GM19328 (cell line): ENCODE measurements at regions not wholly inside any gene's neighbourhood (a gene's known extent, or its start where the extent isn't known, plus 50 kb on each side); places are given as distances from the start of the nearest gene placed in this dataset.

Experiments used
- ATAC-seq: cut with Tn5 transposase; IDR thresholded peaks from one replicate; pipeline ENCODE4 v1.9.1; 2021; ENCODE audit warnings: mild to moderate bottlenecking, moderate library complexity; ENCODE audit not compliant: unreplicated experiment

DNA sequence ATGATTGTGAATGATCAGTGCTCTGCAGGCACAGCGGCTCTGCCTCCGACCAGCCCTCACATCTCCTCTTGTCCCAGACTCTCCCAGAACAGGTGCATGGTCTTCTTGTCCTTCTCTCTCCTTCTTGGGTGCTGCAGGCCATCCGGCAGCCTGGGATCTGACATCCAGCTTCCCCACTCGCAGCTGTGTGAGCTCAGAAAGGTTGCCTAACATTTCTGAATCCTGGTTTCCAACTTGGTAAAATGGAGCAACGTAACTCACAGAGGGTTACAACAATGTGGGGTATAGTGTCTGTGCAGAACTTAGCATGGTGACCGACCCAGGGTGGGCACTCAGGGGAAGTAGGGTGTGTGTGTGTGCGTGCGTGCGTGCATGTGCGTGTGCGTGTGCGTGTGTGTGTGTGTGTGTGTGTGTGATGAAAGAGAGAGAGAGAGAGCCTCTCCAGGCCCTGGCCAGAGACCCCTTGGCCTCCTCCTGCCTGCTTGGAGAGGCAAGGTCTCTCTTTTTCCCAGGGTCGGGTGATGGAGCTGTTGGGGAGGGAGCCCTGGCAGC lies 110.1 kb downstream of the SNX5 start:
- no peak for ATAC-seq

DNA sequence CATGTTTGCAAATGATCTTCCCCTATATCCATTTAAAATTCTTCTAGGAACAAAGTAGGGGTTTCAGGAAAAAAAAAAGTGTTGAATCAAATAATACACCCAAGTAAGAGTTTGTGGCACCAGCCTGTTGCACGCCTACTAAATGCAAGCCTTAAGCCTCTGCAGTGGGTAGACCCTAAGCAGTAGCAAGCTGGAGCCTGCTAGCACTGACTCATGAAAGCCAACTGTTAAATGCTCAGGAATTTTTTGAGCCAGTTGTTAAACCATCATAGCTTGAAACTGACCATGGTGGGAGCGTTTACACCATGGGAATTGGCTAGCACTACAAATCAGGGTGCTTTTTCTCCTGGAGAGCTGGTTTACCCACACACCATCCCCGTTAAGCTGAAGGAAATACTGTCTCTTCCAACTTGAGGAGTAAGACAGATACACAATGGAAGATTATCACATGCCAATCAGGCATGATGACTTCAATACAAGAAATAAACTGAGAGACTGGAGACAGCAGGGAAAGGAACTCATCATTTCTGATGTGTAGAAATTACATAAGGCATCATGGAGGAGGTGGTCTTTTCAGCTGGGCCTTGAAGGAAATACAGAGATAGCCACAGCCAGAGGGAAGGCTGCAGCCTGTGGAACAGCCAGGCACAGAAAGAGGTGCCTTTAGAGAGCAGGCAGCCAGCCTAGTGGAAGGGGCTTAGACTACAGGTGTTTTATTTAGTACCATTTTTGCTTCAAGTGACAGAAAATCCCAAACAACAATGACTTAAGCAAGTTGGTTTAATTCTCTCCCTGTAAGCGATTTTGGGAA lies 110.8 kb downstream of the SNX5 start:
- no peak for ATAC-seq

DNA sequence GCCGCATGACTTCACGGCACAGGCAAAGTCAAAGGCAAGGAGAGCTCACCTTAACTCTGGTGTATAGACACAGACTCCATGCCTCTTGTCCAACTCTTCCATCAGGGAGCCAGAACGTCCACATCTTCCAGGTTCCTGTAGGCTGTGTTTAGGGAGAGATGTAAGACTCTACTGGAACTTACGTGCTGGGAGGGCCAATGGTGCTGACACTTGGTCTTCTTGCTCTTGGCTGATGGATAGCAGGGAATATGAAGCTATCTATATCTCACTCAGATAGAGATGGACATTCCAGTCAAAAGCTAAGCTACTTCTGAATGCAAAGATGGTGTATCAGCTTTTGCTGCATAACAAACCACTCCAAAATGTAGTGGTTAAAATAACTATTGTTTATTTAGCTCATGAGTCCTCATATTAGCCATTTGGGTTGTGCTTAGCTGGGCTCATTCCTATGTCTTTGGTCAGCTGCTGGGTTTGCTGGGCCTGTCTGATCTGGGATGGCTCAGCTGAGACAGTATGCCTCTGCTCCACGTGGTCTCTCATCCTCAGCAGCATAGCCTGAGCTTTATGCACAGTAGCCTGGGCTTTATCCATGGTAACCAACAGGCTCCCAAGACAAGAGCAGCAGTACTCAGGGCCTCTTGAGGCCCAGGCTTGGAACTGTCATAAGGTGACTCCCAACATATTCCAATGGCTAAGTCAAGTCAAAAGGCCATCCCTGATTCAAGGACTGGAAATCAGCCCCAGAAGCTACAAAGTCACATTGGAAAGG lies 111.6 kb downstream of the SNX5 start:
- no peak for ATAC-seq

DNA sequence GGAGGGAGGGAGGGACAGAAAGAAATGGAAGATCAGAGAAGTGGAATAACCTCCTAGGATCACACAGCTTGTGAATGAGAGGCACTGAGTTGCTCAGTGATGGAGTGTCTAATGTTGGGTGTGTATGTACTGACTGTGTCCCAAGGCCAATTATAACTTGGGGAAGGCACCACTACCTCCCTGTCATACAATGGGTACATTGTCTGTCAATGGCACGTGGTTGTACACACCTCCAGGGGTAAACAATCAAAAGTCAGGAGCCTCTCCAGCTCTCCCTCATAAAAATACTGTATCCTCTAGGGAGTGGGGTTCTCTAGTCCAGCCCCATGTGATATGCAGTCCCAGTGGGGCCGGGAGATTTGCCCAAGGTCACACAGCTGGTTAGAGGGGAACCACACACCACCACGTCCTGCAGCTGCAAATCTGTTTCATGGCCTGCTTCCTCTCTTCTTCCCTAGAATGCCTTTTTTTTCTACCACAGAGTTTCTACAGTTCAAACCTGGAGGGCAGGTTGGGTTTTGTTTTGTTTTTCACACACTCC lies 112.5 kb downstream of the SNX5 start:
- ATAC-seq = peak; percentile 85

DNA sequence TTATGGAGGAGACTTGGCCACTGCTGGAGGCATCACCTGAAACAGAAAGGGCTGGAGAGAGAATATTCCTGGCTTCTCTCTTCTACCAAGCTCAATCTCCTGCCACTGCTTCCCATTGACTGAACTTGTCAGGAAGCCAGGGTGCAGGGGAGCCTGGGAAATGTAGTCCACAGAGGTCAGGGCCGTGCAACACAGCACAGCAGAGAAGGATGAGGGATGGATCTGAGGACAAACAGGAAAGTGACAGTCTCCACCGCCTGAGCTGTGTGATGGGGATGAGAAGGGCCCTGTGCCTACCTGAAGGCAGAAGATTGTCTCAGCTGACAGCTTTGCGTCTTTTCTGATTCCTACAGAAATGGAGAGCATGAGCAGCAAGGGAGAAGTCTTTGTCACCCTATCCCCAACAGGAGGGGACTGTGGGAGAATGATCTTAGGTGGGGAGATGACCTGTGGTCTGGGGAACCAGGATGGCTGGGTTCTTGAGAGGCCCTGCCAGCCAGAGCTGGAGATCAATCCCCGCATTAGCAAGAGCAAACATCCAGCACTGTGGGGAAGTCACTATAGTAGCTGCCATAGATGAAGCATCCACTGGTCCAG lies 114.2 kb downstream of the SNX5 start:
- ATAC-seq = no peak

DNA sequence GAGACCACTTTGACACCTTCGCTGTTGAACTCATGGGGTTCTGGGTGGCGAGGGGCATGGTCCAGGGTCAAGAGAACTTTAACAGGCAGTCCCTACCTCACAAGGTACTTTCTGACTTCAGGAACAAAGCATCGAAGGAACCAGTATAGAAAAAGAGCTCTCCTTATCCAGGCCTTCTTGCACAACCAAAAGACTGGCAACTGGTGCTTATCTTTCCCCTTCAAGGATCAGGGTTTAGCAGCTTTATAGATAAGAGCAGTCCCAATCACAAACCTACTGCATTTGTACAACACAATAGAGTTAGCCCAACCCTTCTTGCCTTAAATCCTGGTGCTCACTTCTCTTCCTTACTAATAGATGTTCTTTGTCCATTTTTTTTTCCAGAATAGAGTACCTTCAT lies 116.3 kb downstream of the SNX5 start:
- no peak for ATAC-seq

DNA sequence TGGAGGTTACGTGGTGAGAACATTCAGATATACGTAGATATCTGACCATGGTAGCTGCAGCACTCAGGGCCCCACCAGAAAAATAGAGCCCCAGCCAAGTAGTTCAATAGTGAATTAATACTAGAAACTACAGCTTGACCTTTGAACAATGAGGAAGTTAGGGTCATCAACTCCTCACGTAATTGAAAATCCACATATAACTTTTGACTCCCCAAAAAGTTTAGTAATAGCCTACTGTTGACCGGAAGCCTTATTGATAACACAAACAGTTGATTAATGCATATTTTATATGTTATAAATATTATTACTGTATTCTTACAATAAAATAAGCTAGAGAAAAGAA lies 117.9 kb downstream of the SNX5 start:
- ATAC-seq = no peak

DNA sequence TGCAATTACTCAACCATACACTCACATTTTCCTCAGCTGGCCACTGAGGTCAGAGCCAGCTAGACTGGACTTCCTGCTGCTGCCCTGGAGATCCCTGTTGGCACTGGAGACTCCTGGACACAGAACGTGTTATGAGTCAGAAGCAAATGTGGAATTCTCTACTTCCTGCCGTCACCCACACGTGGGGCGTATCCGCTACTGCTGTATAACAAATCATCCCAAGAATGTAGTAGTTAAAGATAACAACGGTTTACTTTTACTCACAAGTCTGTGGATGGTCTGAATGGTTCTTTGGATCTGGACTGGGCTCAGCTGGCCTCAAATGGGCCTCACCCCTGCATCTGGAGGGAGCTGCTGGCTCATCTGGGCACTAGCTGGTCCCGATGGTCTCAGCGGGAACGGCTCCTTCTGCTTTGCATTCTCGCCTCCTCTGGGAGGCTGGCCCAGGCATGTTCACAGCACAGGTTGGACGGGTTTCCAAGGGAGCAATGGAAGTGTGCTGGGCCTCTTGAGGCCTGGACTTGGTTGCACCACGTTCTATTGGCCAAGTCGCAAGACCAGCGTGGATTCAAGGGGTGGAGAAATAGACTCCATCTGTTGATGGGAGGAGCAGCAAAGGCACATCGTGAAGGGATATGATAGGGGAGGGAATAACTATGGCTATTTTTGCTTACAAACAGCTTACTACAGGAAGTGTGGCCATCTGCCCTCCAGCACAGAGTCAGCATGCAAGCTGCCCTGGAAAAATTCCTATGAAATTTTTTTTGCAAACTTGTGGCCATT lies 118.5 kb downstream of the SNX5 start:
- ATAC-seq = no peak

DNA sequence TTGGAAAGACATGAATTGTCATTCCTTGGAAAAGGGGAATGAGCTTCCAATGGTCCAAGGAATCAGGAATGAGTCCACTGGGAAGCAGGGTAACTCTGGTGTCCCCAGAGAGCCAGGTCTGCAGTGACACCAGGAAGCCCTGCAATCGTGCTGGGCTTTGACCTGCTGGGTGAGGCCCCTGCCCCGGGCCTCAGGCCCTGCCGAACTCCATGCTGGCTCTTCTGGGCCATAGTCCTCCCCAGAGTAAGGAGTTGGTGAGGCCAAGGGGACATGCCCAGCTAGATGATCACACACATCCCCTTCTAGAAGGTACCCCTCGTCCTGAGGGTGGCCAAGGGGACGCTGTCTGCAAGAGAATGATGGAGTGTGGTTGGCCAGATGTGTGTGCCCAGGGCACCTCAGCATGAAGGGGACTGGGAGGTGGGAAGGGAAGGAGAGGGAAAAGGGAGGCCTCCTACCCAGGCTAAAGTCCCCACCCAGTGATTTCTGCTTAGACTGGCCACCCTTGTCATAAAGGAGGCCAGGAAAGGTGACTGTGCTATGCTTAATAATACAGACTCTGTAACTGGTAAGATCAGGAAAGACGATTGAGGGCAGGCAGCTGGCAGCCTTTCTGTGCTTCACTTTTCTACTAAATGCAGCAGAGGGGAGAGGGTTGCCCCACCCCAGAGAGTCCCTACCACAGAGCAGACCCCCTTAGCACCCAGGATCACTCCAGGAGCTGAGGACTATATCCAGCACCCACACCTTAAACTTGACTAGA lies 119.3 kb downstream of the SNX5 start:
- ATAC-seq = no peak

DNA sequence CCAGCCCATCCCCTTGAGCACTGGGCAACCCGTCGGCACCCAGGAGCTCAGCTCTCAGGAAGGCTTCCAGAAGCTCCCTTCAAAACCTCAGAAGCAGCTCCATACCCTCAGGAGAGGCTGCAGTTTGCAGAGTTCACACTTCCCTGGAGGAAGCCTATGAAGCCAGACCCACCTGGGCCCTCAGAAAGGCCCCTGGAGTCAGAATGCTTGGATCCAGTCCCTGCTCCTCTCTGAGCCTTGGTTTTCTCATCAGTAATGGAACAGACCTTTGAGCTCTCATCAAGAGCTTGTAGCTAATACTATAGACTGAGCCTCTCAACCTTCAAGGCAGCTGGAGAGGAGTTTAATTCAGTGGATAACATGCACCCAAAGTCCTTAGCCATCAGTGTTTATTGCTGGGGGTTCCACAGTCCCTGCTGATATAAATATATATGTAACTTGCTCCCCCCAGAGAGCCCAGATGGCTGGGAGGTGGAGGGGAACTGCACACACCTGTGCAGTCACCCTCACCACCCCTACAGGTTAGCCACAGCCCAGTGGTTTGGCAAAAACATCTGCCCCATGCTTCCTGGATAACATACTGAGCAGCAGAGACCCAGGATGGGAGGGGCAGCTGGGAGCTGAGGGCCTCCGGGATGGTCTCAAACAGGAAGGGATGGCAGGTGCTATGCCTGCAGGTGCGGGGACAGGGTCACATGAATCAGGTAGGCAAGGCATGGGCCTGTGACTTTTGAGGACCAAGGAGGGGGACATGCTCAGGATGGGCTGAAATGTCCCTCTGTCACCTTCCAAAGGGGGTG lies 120.1 kb downstream of the SNX5 start:
- no peak for ATAC-seq

DNA sequence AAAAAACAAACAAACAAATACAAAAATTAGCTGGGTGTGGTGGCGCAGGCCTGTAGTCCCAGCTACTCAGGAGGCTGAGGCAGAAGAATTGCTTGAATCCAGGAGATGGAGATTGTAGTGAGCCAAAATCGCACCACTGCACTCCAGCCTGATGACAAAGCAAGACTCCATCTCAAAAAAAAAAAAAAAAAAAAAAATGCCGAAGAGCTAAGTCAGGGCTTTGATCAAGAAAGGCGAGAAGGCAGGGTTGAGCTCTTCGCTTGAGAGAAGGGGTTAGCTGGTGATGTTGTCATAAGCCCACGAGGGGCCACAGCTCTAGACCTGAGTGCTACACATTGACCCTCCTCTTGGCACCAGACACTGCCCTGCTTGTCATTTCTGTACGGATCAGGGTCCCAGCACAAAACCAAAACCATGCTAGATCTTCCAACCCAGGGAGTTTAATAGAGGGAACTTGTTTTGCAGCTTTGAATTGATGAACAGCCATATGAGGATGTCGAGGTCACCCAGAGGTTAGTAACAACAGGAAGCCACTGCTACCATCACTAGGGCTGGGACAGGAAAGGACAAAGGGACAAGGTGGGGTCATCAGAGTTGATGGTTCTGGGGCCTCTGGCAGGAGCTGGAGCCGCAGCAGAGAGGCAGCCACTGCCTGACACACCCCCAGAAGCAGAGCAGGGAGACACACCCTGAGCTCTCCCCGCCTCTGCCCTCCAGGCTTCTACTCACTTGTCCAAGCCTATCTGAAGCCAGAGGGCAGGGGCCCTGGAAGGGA lies 122.7 kb downstream of the SNX5 start:
- ATAC-seq = no peak

DNA sequence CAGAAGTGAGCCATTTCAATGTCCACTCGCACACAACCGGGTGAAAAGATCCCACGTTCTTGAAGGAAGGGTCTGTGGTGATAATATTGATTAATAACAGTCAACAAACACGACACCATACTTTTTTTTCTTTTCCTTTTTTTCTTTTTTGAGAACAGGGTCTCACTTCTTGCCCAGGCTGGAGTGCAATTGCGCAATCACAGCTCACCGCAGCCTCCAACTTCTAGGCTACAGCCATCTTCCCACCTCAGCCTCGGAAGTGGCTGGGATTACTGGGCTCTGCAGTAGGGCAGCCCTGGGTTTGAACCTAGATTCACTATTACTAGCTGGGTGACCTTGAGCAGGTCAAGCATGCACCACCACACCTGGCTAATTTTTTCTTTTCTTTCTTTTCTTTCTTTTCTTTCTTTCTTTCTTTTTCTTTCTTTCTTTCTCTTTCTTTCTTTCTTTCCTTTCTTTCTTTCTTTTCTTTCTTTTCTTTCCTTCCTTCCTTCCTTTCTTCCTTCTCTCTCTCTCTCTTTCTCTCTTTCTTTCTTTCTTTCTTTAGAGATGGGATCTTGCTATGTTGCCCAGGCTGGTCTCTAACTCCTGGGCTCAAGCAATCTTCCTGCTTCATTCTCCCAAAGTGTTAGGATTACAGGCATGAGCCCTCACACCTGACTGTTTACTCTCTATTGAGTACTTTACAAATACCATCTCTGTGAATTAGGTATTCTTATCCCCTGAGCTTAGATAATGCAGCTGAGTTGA lies 123.9 kb downstream of the SNX5 start:
- ATAC-seq = no peak

DNA sequence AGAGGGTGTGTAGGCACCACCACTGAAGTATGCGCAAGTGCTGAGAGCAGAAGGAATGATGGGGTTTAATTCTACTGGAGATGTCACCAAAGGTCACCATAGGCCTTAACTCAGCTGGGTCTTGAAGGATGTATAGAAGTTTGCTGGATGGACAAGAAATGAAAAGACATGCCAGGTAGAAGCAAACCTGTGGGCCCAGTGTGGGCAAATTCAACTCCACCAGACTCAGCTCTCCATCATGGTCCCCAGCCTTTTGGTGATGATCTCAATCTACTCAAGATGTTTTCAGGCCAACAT lies 124.5 kb downstream of the SNX5 start:
- ATAC-seq = no peak

DNA sequence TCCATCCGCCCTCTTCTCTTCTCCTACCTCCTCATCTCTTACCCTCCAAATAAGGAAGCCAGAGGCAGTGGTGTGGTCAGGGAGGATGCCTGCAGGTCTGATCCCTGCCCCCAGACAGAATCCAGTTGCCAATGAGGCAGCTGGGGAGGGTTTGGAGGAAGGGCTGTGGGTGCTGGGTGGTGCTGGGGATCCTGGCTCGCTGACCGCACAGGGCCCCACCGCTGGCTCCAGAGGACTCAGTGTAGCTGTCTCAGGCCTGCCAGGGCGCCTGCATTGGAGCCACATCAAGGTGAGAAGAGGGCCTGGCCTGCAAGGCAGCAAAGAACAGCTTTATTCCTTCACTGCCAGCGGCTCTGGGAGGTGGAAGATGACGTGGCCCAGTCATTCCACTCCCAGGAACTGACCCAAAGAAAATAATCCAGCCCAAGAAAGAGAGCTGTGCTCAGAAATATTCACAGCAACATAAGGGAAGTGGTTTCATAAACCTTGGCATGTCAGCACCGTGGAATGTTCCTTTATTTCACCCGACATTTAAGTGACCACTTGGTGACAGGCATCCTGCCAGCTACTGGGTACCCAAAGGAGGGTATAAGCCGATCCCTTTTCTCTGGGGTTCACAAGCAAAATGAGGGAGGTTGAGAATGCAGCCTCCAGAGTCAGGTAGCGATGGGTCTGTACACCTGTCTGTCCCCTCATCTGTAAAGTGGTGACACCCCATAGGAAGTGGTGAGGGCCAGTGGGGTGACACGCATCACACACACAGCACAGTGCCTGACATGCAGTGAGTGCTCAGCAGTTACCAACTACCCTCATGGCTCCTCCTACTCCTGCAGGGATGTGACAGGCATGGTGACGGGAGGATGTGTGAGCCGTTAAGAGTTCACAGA lies 125.1 kb downstream of the SNX5 start:
- ATAC-seq = no peak

DNA sequence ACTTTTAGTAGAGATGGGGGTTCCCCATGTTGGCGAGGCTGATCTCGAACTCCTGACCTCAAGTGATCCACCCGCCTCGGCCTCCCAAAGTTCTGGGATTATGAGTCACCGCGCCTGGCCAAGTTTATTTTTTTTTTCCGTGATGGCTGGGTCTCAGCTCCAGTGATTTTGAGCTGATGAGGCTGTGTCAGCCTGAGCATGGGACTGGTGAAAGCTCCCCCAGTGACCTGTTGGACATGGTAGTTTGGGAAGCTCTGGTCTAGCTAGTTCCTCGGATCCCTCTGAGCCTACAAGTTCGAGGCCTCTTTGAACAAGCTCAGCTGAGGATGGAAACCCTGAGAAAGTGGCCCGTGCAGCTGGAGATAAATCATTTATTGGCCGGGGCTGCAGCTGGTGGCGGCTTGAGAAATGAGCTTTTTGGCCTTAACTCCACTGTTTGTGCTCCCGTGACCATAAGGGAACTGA lies 126.8 kb downstream of the SNX5 start:
- no peak for ATAC-seq

DNA sequence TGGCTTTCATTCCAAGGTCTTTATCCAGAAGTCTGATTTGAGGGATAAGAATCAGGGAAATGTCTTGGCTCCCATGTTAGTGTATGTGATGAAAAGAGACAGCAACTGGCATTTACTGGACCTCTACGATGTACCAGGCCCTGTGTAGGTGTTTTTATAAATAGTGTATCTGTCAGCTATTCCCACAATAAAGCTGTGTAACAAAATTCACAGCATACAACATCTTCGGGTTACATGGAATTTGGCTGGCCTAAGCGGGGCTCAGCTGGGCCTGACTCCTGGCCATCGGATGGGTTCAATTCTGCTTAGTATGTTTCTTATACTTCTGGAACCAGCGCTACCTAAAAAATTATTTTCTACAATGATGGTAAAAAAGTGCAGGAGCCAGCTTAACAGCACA lies 128.2 kb downstream of the SNX5 start:
- no peak for ATAC-seq

DNA sequence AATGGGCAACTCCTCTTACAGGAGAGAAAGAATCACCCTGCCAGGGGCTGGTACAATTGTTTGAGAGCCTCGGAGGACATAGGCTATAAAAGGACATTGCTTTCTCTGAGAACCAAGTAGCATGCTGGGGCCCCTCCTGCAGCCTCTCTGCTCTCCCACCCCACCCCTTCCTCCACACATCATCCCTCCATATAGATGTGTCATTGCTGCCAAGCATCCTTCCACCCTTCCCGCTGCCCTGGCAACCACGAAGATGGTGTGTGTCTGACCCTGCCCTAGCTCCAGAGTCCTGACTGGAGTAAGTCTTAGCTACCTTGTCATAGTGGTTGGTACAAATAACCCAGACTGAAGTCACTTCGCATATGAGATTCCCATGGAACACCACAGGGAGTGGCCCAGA lies 129.7 kb downstream of the SNX5 start:
- ATAC-seq = no peak
